GM23338 (cell line): ENCODE measurements at regions not wholly inside any gene's neighbourhood (a gene's known extent, or its start where the extent isn't known, plus 50 kb on each side); places are given as distances from the start of the nearest gene placed in this dataset.
A peak's percentile ranks its signal among the peaks of the same experiment; 100 is the strongest.

Source experiments
- ATAC-seq: fragments of 200-7000 bp; cut with Tn5 transposase; 3 replicates; pipeline ENCODE4 v1.9.1; 2020
- DNase-seq: peaks from one replicate; pipeline ENCODE4 v3.0.0-alpha.2; 2015; ENCODE audit warnings: low spot score
- H2AFZ ChIP-seq: fragments of 200-600 bp; sonication (generic); 2 replicates; pipeline ENCODE4 v1.8.0; 2016; ENCODE audit warnings: antibody characterized with exemption, mild to moderate bottlenecking, moderate library complexity
- H3F3A ChIP-seq: fragments of 200-600 bp; sonication (generic); replicated peaks from 2 replicates; pipeline ENCODE4 v1.8.0; 2017; ENCODE audit warnings: antibody characterized with exemption, mixed run types, low read depth
- H3K27ac ChIP-seq: fragments of 200-600 bp; sonication (generic); 2 replicates; pipeline ENCODE4 v1.6.1; 2016; ENCODE audit warnings: low read depth
- H3K27me3 ChIP-seq: fragments of 200-600 bp; sonication (generic); 2 replicates; pipeline ENCODE4 v1.8.0; 2016; ENCODE audit warnings: mild to moderate bottlenecking, mixed run types, moderate library complexity; ENCODE audit not compliant: insufficient read depth
- H3K36me3 ChIP-seq: fragments of 200-600 bp; sonication (generic); 2 replicates; pipeline ENCODE4 v1.8.0; 2016; ENCODE audit warnings: mild to moderate bottlenecking; ENCODE audit not compliant: insufficient read depth
- H3K4me1 ChIP-seq: fragments of 200-600 bp; sonication (generic); 2 replicates; pipeline ENCODE4 v1.8.0; 2016; ENCODE audit warnings: mild to moderate bottlenecking, moderate library complexity; ENCODE audit not compliant: insufficient read depth
- H3K4me2 ChIP-seq: fragments of 200-600 bp; sonication (generic); 2 replicates; pipeline ENCODE4 v1.7.1; 2017; ENCODE audit warnings: mixed run types
- H3K4me3 ChIP-seq: fragments of 200-600 bp; sonication (generic); 2 replicates; pipeline ENCODE4 v1.6.1; 2016; ENCODE audit warnings: mixed run types
- H3K79me2 ChIP-seq: fragments of 200-600 bp; sonication (generic); replicated peaks from 2 replicates; pipeline ENCODE4 v1.8.0; 2017; ENCODE audit warnings: mild to moderate bottlenecking; ENCODE audit not compliant: insufficient read depth
- H3K9me2 ChIP-seq: fragments of 200-600 bp; sonication (generic); 2 replicates; pipeline ENCODE4 v1.8.0; 2017; ENCODE audit not compliant: insufficient read depth
- H4K20me1 ChIP-seq: fragments of 200-600 bp; sonication (generic); replicated peaks from 2 replicates; pipeline ENCODE4 v1.8.0; 2017; ENCODE audit warnings: mild to moderate bottlenecking; ENCODE audit not compliant: insufficient read depth
- H3K27ac Mint-ChIP-seq: 2 replicates; pipeline ENCODE4 v1.8.0; 2020; ENCODE audit warnings: inconsistent platforms, mild to moderate bottlenecking, moderate library complexity, mixed read lengths
- H3K27me3 Mint-ChIP-seq: 3 replicates; pipeline ENCODE4 v1.8.0; 2022; ENCODE audit warnings: low read depth, mild to moderate bottlenecking, moderate library complexity, mixed read lengths, inconsistent platforms; ENCODE audit not compliant: insufficient read depth, poor library complexity
- H3K36me3 Mint-ChIP-seq: 3 replicates; pipeline ENCODE4 v1.8.0; 2021; ENCODE audit warnings: low read depth, mild to moderate bottlenecking, inconsistent platforms, moderate library complexity, mixed read lengths
- H3K4me1 Mint-ChIP-seq: 3 replicates; pipeline ENCODE4 v1.8.0; 2020; ENCODE audit warnings: mild to moderate bottlenecking, inconsistent platforms, mixed read lengths
- H3K4me3 Mint-ChIP-seq: 3 replicates; pipeline ENCODE4 v1.8.0; 2021; ENCODE audit warnings: moderate library complexity, mild to moderate bottlenecking, inconsistent platforms, mixed read lengths
- H3K9me3 Mint-ChIP-seq: 3 replicates; pipeline ENCODE4 v1.8.0; 2020; ENCODE audit warnings: moderate library complexity, mild to moderate bottlenecking, inconsistent platforms, mixed read lengths
- JUNB ChIP-seq: IDR thresholded peaks from one replicate; pipeline ENCODE4 v1.6.1; 2016; ENCODE audit warnings: antibody characterized with exemption; ENCODE audit not compliant: unreplicated experiment
- NANOG ChIP-seq: IDR thresholded peaks from 2 replicates; pipeline ENCODE4 v1.6.1; 2016; ENCODE audit warnings: antibody characterized with exemption, borderline replicate concordance
- POLR2AphosphoS5 ChIP-seq: IDR thresholded peaks from 2 replicates; pipeline ENCODE4 v1.6.1; 2016; ENCODE audit warnings: antibody characterized with exemption, low read depth
- ZNF114 ChIP-seq: fragments of 250-450 bp; sonication (Bioruptor Pico); IDR thresholded peaks from 2 replicates; pipeline ENCODE4 v1.5.0; 2020; ENCODE audit warnings: mild to moderate bottlenecking, moderate library complexity
- ZNF331 ChIP-seq: fragments of 250-450 bp; sonication (Bioruptor Pico); IDR thresholded peaks from 2 replicates; pipeline ENCODE4 v1.5.0; 2020; ENCODE audit warnings: low read depth, mild to moderate bottlenecking, moderate library complexity
- TF ChIP-seq, protein P1 (sequence below): IDR thresholded peaks from 2 replicates; pipeline ENCODE4 v1.6.1; 2016; ENCODE audit warnings: antibody characterized with exemption
- TF ChIP-seq, protein P2 (sequence below): fragments of 250-450 bp; sonication (Bioruptor Pico); IDR thresholded peaks from 2 replicates; pipeline ENCODE4 v1.5.0; 2020; ENCODE audit warnings: mild to moderate bottlenecking, moderate library complexity

GRCh38 chr14:26180221-26180620 is 417.6 kb downstream of the NOVA1 start:
- Histone ChIP-seq H3K27me3 (no peaks in the 10 kb centered on the region), H4K20me1 (0 out of 2 replicates have a peak, but pooled peaks cover 4% of the 10 kb centered on the region), H3K36me3 (no peaks in the 10 kb centered on the region), H3K9me2 (no peaks in the 10 kb centered on the region), H3K79me2 (no peaks in the 10 kb centered on the region), H3K4me3 (no peak overlapping the region), H3K4me1 (no peaks in the 10 kb centered on the region), H3K27ac (no peak overlapping the region), H3K4me2 (no peak overlapping the region), H2AFZ (no peak overlapping the region), H3F3A (no peaks in the 10 kb centered on the region)
- TF ChIP-seq POLR2AphosphoS5 = no peak
- no peak for TF ChIP-seq ZNF331 (CRISPR knock-in tag)
- Mint-ChIP-seq H3K4me1 (peaks cover 4% of the 10 kb centered on the region; the same call in 2 of the 3 replicates), H3K27ac (no peak overlapping the region), H3K9me3 (no peaks in the 10 kb centered on the region), H3K27me3 (no peaks in the 10 kb centered on the region), H3K4me3 (no peak overlapping the region), H3K36me3 (no peaks in the 10 kb centered on the region)
- no peak for DNase-seq
- ATAC-seq = no peak

DNA sequence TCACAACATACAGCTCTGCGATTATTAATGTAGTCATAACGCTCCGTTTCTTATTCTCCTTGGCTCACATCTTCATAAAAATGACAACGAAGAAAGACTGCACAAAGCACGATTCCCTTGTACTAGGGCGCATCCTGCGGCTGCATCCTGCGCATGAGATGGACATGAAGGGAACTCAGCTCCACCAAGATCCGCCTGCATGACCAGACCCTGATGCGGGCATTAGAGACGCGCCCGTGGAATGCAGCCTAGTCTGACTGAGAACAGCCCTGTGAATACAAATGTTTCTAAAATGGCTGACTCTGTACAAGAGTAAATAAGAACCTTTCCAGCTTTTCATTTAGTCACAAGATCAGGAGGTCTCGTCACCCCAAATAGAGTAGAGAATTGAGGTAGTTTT is 422.2 kb downstream of the NOVA1 start:
- no peak overlapping the region for H3K27ac ChIP-seq
- H4K20me1 ChIP-seq = no peaks in the 10 kb centered on the region
- H3K9me2 ChIP-seq = no peaks in the 10 kb centered on the region
- Mint-ChIP-seq H3K4me1 (peaks cover 4% of the 10 kb centered on the region; the same call in 2 of the 3 replicates), H3K4me3 (no peak overlapping the region), H3K36me3 (no peaks in the 10 kb centered on the region), H3K27ac (no peak overlapping the region), H3K9me3 (no peaks in the 10 kb centered on the region), H3K27me3 (no peaks in the 10 kb centered on the region)
- H2AFZ ChIP-seq = peak overlapping the region; percentile 38; the same call in 1 of the 2 replicates
- no peak for ATAC-seq
- no peaks in the 10 kb centered on the region for H3K36me3 ChIP-seq
- TF ChIP-seq POLR2AphosphoS5 = no peak
- TF ChIP-seq ZNF114 (CRISPR knock-in tag) = no peak
- TF ChIP-seq NANOG = no peak
- TF ChIP-seq, protein P1, sequence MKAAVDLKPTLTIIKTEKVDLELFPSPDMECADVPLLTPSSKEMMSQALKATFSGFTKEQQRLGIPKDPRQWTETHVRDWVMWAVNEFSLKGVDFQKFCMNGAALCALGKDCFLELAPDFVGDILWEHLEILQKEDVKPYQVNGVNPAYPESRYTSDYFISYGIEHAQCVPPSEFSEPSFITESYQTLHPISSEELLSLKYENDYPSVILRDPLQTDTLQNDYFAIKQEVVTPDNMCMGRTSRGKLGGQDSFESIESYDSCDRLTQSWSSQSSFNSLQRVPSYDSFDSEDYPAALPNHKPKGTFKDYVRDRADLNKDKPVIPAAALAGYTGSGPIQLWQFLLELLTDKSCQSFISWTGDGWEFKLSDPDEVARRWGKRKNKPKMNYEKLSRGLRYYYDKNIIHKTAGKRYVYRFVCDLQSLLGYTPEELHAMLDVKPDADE = no peak
- TF ChIP-seq, protein P2, sequence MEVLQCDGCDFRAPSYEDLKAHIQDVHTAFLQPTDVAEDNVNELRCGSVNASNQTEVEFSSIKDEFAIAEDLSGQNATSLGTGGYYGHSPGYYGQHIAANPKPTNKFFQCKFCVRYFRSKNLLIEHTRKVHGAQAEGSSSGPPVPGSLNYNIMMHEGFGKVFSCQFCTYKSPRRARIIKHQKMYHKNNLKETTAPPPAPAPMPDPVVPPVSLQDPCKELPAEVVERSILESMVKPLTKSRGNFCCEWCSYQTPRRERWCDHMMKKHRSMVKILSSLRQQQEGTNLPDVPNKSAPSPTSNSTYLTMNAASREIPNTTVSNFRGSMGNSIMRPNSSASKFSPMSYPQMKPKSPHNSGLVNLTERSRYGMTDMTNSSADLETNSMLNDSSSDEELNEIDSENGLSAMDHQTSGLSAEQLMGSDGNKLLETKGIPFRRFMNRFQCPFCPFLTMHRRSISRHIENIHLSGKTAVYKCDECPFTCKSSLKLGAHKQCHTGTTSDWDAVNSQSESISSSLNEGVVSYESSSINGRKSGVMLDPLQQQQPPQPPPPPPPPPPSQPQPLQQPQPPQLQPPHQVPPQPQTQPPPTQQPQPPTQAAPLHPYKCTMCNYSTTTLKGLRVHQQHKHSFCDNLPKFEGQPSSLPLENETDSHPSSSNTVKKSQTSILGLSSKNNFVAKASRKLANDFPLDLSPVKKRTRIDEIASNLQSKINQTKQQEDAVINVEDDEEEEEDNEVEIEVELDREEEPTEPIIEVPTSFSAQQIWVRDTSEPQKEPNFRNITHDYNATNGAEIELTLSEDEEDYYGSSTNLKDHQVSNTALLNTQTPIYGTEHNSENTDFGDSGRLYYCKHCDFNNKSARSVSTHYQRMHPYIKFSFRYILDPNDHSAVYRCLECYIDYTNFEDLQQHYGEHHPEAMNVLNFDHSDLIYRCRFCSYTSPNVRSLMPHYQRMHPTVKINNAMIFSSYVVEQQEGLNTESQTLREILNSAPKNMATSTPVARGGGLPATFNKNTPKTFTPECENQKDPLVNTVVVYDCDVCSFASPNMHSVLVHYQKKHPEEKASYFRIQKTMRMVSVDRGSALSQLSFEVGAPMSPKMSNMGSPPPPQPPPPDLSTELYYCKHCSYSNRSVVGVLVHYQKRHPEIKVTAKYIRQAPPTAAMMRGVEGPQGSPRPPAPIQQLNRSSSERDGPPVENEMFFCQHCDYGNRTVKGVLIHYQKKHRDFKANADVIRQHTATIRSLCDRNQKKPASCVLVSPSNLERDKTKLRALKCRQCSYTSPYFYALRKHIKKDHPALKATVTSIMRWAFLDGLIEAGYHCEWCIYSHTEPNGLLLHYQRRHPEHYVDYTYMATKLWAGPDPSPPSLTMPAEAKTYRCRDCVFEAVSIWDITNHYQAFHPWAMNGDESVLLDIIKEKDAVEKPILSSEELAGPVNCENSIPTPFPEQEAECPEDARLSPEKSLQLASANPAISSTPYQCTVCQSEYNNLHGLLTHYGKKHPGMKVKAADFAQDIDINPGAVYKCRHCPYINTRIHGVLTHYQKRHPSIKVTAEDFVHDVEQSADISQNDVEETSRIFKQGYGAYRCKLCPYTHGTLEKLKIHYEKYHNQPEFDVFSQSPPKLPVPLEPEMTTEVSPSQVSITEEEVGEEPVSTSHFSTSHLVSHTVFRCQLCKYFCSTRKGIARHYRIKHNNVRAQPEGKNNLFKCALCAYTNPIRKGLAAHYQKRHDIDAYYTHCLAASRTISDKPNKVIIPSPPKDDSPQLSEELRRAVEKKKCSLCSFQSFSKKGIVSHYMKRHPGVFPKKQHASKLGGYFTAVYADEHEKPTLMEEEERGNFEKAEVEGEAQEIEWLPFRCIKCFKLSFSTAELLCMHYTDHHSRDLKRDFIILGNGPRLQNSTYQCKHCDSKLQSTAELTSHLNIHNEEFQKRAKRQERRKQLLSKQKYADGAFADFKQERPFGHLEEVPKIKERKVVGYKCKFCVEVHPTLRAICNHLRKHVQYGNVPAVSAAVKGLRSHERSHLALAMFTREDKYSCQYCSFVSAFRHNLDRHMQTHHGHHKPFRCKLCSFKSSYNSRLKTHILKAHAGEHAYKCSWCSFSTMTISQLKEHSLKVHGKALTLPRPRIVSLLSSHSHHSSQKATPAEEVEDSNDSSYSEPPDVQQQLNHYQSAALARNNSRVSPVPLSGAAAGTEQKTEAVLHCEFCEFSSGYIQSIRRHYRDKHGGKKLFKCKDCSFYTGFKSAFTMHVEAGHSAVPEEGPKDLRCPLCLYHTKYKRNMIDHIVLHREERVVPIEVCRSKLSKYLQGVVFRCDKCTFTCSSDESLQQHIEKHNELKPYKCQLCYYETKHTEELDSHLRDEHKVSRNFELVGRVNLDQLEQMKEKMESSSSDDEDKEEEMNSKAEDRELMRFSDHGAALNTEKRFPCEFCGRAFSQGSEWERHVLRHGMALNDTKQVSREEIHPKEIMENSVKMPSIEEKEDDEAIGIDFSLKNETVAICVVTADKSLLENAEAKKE (CRISPR knock-in tag) = no peak
- no peak for TF ChIP-seq JUNB
- peak; percentile 15 for DNase-seq
- no peaks in the 10 kb centered on the region for H3K4me1 ChIP-seq
- H3K27me3 ChIP-seq = no peaks in the 10 kb centered on the region
- H3K79me2 ChIP-seq = no peaks in the 10 kb centered on the region
- H3K4me2 ChIP-seq = no peak overlapping the region
- no peaks in the 10 kb centered on the region for H3F3A ChIP-seq
- H3K4me3 ChIP-seq = no peak overlapping the region
